HL-60 (cell line): ENCODE measurements at regions not wholly inside any gene's neighbourhood (a gene's known extent, or its start where the extent isn't known, plus 50 kb on each side); places are given as distances from the start of the nearest gene placed in this dataset.
"Not testable (repeated sequence)": the region's sequence is repeated elsewhere in the genome, so short reads cannot be mapped to it uniquely, and the experiment has no call there.

Experiments
- GABPA ChIP-seq: IDR thresholded peaks from 2 replicates; pipeline ENCODE4 v1.6.1; 2012; ENCODE audit warnings: low read depth
- POLR2AphosphoS5 ChIP-seq: IDR thresholded peaks from 2 replicates; pipeline ENCODE4 v1.6.1; 2012; ENCODE audit warnings: low read depth
- TF ChIP-seq, protein P1 (sequence below): IDR thresholded peaks from one replicate; pipeline ENCODE4 v1.5.1; 2011; ENCODE audit warnings: low read length, control low read depth, inconsistent platforms; ENCODE audit not compliant: insufficient read depth

DNA sequence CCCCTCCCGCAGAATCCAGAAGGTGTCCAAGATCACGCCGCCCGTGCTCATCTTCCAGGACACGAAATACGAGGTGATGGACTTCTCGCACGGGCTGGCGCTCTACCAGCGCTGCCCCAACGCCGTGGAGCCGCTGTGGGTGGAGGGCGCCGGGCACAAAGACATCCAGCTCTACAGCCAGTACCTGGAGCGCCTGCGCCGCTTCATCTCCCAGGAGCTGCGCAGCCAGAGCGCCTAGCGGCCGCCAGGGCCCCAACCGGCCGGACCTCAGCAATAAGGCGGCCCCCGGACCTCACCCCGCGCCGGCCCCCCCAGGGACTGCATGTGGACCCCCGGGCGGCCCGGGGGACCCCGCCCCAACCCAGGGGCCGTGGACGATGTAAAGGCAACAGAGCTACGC lies 50.5 kb upstream of the TP53TG3D start:
- TF ChIP-seq, protein P1, sequence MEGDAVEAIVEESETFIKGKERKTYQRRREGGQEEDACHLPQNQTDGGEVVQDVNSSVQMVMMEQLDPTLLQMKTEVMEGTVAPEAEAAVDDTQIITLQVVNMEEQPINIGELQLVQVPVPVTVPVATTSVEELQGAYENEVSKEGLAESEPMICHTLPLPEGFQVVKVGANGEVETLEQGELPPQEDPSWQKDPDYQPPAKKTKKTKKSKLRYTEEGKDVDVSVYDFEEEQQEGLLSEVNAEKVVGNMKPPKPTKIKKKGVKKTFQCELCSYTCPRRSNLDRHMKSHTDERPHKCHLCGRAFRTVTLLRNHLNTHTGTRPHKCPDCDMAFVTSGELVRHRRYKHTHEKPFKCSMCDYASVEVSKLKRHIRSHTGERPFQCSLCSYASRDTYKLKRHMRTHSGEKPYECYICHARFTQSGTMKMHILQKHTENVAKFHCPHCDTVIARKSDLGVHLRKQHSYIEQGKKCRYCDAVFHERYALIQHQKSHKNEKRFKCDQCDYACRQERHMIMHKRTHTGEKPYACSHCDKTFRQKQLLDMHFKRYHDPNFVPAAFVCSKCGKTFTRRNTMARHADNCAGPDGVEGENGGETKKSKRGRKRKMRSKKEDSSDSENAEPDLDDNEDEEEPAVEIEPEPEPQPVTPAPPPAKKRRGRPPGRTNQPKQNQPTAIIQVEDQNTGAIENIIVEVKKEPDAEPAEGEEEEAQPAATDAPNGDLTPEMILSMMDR = not testable (repeated sequence)
- not testable (repeated sequence) for TF ChIP-seq POLR2AphosphoS5, GABPA
